HG03045 (cell line): ENCODE measurements at regions not wholly inside any gene's neighbourhood (a gene's known extent, or its start where the extent isn't known, plus 50 kb on each side); places are given as distances from the start of the nearest gene placed in this dataset.
"Not testable (repeated sequence)": the region's sequence is repeated elsewhere in the genome, so short reads cannot be mapped to it uniquely, and the experiment has no call there.

Source experiments
- ATAC-seq: cut with Tn5 transposase; IDR thresholded peaks from one replicate; pipeline ENCODE4 v1.9.1; 2021; ENCODE audit warnings: mild to moderate bottlenecking, moderate library complexity; ENCODE audit not compliant: unreplicated experiment

DNA sequence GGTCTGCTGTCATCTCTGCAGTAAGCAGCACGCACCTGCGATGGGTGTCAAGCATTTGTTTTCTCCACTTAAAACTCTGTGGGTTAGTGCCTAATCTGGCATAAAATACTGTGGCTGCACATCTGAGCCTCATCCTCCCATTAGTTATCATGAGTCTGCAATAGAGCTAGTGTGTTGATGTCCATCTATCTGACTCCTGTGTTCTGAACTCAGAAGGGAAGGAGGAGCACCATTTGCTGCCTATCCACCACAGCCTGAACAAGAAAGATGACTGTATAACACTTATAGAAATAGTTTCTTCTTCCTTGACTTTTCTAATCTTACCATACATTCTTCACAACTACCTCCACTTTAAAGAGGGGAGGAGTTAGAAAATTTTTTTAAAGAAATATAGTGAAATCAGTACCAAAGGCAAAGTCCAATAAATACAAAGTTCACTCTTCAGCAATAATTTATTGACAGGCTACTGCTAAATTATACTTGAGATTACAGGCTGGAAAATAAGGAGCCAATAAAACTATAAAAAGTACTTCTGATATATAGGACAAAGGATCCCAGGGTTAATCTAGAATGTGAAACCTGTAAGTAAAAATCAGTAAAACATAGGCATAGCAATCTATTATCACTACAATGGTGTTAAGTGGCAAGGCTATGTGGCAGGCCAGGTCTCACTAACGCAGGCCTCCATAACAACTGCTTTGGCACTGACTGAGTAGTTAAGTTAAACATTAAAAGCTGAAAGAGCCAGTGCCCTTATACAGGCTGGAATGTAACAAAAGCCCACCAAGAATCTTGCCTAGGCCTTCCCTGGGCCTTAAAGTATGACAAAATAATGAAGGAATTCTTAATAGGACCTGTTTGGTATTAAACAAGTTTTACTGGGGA, 70.2 kb downstream of the LGALS9C start:
- not testable (repeated sequence) for ATAC-seq

DNA sequence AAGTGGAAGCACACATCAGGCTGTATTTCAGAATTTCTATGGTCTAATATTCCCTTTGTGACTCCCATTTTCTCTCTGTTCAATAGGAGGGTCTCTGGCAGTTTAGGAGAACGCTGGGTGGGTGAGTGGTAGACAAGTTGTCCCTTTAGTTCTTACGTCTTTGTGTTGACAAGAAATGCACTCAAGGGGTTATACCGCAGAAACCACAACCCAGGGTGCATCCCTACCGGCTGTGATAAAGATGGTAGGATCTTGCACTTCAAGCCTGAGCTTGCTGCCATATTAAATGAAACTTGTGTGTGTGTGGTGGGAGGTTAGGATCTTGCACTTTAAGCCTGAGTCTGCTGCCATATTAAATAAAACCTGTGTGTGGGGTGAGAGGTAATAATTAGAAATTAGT, 80.5 kb downstream of the LGALS9C start:
- ATAC-seq, result not testable (repeated sequence)

DNA sequence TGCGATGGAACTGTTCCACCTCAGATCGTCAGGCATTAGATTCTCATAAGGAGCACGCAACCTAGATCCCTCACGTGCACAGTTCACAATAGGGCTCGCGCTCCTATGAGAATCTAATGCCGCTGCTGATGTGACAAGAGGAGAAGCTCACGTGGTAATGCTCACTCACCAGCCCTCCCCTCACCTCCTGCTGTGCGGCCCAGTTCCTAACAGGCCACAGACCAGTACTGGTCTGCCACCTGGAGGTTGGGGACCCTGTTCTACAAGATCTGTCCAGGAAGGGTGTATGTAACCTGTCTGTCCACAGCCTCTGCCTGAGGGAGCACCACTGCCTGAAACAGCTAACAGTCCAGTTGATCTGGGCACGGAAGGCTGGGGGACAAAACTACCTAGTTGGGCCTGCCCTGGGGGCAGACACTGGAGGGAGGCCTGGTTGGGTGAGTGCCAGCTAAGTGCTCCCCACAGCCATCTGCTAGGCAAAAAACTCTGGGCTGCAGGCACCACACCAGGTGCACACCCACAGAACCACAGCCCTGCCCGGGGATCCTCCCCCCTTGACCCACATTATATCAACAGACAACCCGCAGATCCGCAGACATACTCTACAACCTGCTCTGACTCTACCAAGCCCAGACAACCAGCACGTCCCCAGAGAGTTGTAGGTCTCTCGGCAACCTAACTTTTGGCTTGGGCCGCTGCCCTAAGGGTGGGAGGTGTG, 80.7 kb downstream of the TBC1D28 start:
- peak; percentile 80 for ATAC-seq

DNA sequence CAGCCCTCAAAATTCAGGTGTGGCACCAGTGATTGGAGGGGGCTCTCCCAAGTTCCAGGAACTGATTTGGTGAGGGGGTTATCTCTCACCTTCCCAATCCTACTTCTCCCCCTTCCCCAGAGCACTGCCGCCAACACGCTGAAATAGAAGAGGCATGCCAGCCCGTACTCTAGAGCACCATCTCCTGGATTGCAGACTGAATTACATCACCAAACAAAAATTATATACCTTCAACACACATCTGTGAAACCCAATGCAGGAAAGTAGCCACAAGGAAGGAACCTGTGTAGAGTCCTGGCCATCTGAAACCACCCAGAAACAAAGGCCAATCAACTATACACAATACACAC, 80.1 kb downstream of the TBC1D28 start:
- peak; percentile 25 for ATAC-seq

DNA sequence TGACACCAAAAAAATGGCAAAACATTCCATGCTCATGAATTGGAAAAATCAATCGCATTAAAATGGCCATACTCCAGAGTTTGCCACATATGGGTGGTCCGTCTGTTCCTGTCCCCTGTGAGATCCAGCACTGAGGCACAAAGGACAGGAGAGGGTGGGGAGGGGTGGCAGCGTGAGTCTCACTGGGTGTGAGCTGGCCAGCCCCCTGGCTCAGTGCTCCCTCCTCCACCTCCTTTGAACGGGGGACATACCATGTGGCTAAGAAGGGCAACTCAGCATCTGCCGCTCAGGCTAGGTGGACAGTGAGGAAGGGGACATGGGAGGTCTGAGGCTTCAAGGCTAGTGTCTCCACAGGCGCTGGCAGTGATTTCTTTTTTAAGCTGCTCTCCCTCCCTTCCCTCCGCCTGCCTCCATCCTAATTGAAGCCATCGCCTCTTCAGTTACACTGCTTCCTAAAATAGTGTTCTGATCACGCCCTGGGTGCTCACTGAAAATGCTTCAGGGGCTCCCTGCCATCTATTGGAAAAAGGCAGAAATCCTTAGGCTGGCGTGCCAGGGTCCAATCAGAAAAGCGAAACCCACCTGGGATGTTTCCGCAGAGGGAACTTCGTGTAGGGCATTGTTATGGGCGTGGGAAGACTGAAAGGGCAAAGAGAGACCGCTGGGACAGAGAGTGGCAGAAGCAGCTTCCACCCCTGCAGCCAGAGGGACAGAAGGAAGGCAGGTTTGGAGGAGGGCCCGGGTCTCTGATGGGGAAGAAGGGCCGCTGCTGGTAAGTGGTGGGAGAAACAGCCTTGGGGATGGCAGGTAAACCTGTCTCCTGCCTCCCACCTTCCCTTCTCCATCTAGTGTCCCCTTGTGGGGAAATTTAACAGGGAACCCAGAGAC, 75.8 kb downstream of the TBC1D28 start:
- not testable (repeated sequence) for ATAC-seq

DNA sequence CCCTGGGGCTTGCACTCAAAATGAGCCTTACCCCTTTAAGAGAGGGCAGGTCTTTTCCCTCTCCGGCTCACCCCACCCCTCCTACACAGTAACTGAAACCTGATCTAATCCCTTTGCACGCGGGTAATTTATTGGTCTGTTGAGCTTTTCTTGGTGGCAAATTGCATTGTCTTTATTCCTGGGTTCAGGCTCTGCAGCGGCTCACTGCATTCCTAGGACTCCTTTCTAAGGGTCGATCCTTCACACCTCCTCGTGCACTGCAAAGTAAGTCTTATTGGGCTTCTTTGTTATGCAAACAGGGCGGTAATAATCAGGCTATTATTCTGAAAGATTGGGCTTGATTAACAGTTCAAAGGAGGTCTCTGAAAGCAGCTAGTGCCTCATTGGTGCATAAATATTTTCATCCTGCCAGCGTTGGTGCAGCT, 74.7 kb downstream of the TBC1D28 start:
- ATAC-seq, result not testable (repeated sequence)

DNA sequence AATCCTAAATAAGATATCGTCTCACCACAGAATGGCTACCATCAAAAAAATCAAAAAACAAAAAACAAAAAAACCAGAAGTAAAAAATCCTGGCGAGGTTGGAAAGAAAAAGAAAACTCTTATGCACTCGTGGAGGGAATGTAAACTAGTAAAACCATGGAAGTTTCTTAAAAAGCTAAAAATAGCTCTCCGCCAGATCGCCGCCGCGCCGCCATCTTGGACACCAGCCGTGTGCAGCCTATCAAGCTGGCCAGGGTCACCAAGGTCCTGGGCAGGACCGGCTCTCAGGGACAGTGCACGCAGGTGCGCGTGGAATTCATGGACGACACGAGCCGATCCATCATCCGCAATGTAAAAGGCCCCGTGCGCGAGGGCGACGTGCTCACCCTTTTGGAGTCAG, 71.7 kb downstream of the TBC1D28 start:
- ATAC-seq, result not testable (repeated sequence)

DNA sequence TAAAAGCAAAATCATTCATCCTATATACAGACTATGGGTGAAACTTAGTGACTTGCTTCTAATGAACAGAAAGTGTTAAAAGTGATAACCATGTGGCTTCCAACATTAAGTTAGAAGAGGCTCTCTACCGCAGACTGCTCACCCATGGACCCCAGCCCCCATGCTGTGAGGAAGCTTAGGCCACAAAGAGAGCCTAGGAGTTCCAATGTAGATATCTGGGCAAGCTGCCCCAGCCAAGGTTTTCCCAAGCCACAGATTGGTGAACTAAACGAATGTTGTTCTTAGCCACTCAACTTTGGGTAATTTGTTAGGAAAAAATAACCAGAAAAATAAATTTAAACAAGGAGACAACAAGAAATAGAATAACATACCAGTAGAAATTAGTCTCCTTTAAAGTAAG, 70.1 kb downstream of the TBC1D28 start:
- ATAC-seq, result not testable (repeated sequence)
